HG02763 (cell line): ENCODE measurements at regions not wholly inside any gene's neighbourhood (a gene's known extent, or its start where the extent isn't known, plus 50 kb on each side); places are given as distances from the start of the nearest gene placed in this dataset.
"Not testable (repeated sequence)": the region's sequence is repeated elsewhere in the genome, so short reads cannot be mapped to it uniquely, and the experiment has no call there.

Experiments used
- ATAC-seq: cut with Tn5 transposase; IDR thresholded peaks from one replicate; pipeline ENCODE4 v1.9.1; 2021; ENCODE audit warnings: mild to moderate bottlenecking, moderate library complexity; ENCODE audit not compliant: unreplicated experiment

DNA sequence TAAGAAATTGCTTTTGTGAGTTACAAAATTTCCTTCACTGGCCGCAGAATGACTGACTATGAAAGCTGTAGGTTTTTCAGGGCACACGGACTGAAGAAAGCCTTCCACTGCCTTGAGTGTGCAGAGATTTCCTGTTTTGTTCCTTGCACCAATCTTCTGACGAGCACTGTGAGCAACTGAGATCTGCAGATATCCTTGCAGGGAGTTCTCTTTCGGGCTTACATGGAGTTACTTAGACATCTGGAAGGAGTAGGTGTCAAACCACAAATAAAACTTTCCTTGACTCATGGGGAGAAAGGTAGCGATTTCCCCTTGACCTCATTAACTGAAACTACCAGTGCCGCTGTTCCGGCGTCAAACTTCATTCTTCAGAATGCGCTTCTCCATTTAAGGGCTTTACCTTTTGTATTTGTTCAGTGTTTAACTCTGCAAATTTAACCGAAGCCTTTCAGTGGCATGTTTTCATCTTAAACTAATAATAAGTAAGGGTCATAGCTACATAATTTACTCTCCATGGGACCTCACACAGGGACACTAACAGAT is 1175.3 kb downstream of the GATA3 start:
- ATAC-seq, result no peak

DNA sequence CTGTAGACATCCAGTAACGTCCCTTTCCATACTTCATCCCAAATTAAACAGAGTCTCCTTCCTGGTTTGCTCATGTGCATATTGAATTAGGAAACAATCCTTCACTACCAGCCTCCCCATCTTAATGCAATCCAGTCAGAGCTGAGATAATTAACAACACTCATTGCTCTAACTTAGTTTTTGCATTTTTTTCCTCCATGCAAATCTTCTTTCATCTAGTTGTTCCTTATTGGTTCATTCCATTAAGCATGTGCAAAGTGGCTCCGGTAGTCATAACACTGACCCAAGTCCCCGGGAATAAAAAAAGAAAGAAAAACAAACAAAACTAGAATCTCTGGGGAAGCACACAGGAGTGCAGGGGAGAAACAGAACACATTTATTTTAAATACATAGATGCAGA is 1176.1 kb downstream of the GATA3 start:
- ATAC-seq, result no peak

GRCh38 chr10:9234191-9234590 is 1179.7 kb downstream of the GATA3 start:
- no peak for ATAC-seq

GRCh38 chr10:9238041-9238440 is 1183.6 kb downstream of the GATA3 start:
- ATAC-seq, result no peak

DNA sequence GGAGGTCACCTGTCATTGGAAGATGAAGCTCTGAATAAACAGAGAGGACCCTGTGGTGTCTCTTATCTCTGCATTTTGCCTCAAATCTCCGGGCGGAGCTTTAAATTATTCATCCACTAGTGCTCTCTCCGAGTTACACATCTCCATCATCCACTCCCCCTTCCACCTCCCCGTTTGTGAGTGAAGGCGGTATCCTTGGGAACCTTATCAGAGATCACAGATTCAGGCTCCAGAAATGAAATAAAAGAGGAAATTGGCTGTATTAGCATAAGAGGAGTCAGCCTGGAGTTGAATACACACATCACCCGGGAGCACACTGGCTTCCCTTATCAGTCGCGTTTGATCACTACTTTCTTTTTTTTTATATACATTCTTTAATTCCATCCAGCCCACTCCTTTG is 1184.8 kb downstream of the GATA3 start:
- no peak for ATAC-seq

DNA sequence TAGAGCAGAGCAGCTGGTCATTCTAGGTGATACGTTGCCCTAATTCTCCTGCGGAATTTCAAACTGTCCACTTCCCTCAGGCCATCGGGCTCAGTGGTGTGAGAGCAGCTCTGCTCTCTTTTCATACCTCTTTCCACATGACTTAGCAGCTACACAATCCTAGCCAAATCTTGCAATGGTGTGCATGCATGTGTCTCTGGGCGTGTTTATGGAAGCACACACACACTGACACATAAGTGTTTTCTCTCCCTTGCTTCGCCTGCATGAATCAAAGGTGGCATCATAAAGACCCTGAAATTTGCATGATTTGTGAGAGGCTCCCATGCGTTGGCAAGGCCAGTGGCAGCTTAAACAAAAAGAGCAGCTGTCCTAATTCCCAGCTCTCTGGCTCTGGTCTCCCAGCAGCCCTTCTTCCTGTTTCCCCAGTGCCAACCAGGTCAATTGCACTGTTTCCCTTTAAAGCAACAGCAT is 1189.5 kb downstream of the GATA3 start:
- ATAC-seq, result no peak

DNA sequence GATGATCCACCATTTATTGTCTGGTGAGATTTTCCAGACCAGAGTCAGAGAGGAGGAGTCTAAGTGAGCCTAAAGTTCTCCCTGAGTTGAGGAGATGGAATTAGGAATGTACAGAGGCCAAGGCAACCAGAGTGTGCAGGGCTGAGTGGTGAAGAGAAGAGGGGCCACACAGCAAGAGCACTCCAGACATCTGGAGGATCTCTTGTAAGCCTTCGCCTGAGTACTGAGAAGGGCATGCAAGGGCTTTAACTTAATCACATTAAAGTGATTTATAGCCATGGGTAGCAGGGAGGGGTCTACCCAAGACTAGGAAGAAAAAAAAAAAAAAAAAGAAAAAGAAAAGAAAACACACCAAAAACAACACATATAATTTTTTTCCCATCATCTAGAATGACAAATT is 1190.4 kb downstream of the GATA3 start:
- no peak for ATAC-seq

- ATAC-seq, result no peak
Measured at GRCh38 chr10:9253121-9253520, 1198.6 kb downstream of the GATA3 start.

- ATAC-seq, result no peak
Measured at GRCh38 chr10:9254353-9254752, 1199.9 kb downstream of the GATA3 start.

DNA sequence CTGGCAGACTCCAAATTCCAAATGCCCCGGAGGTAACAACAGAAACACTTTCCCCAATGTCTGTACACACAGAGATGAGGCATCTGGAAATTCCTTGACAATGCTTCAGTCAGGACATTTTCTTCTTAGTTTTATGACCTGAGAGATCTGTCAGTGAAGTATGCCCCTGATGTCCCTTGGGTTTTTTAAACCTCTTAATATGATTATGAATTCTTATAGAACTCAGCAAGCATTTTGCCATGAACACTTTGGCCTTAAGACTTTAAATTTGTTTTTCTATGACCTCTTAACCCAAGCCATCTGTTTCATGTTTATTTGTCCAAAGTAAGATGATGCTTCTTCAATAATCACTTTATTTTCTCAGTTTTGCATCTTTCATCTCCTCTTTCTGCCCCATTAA is 1206.2 kb downstream of the GATA3 start:
- ATAC-seq, result no peak

- no peak for ATAC-seq
Measured at GRCh38 chr10:9262770-9263169, 1208.3 kb downstream of the GATA3 start.

DNA sequence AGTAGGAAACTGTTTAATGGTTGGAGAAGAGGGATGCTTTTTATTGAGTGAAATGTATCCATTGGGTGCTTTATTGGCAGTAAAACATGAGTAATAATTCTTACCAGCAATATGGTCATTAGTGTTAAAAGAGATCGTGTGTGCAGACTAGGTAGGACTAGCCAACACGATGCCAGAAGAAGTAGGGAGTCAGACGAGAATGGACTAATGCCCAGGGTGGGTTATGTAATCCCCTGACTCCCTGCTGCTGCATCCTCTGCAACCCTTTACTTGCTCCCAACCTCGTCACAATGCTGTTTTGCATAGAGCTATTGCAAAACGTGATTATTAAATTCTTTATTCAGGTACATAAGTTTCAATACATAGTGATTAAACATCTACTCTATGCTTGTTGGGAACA is 1213.7 kb downstream of the GATA3 start:
- no peak for ATAC-seq

GRCh38 chr10:9273126-9273833 is 1218.8 kb downstream of the GATA3 start:
- ATAC-seq, result not testable (repeated sequence)

GRCh38 chr10:9274206-9274755 is 1219.8 kb downstream of the GATA3 start:
- ATAC-seq, result no peak

GRCh38 chr10:9275861-9276260 is 1221.4 kb downstream of the GATA3 start:
- ATAC-seq, result no peak

GRCh38 chr10:9285690-9286089 is 1231.2 kb downstream of the GATA3 start:
- no peak for ATAC-seq

GRCh38 chr10:9289811-9290210 is 1235.3 kb downstream of the GATA3 start:
- no peak for ATAC-seq

GRCh38 chr10:9291081-9291480 is 1236.6 kb downstream of the GATA3 start:
- no peak for ATAC-seq

DNA sequence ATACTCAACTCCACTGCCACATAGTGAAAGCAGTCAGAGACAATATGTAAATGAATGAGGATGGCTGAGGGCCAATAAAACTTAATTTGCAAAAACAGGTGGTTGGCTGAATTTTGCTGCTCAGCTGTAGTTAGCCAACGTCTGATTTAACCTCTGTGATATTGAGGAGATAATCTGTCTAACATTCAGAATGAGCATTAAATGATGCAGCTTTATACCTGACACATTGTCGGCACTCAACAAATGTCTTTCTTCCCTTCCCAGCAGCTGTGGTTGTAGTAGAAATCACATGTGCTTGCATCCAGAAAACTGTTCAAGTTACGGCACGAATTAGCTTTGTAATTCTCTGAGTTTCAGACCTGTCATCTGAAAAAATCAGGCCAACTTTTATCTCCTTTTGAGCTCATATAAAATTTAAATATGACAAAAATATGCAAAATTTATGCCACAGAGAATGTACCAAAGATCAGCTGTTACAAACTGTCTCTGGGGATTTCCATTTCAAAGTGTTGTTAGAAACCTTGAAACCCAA is 1239.7 kb downstream of the GATA3 start:
- no peak for ATAC-seq

DNA sequence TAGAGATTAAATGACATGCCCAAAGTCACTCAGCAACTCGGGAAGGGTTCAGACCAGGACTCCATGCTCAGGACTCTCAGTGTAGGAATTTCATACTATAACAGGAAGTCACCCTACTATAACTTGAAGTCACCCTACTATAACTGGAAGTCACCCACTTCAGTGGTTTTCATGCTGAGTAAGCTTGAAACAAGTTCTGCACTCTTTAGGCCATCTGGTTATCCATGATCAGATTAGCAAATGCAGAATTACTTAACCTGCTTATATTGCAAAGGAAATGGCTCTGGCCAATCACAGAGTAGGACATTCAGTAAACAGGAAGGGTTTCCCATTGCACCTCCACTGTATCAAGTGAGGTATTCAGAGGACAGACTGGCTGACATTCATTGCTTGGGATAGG is 1240.4 kb downstream of the GATA3 start:
- peak; percentile 82 for ATAC-seq

DNA sequence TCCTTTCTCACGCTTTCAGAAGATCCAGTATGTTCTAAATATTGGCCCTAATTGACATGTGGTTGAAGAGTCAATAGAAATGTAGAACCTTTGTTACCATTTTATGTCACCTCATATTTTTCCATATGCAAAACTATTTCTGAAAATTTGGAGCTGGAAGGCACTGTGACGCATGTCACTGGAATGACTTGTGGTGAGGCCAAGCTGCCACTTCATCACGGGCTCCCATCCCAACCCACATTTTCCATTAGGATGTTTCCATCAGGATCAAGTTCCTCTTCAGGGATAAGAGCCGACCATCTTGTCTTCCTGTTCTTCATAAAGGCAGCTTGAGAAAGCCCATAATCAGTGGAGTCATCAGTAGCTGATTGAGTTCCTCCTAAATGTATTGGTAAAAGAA is 1241.7 kb downstream of the GATA3 start:
- ATAC-seq, result no peak

- ATAC-seq, result no peak
Measured at GRCh38 chr10:9297580-9297979, 1243.1 kb downstream of the GATA3 start.
